GM10266 (cell line): ENCODE measurements at regions not wholly inside any gene's neighbourhood (a gene's known extent, or its start where the extent isn't known, plus 50 kb on each side); places are given as distances from the start of the nearest gene placed in this dataset.

Source experiments
- DNase-seq: peaks from one replicate; pipeline ENCODE4 v3.0.0; 2012; ENCODE audit errors: extremely low spot score
- TF ChIP-seq, protein P1 (sequence below): IDR thresholded peaks from 2 replicates; pipeline ENCODE4 v1.5.1; 2012; ENCODE audit warnings: mild to moderate bottlenecking, low read depth; ENCODE audit not compliant: control insufficient read depth, insufficient read depth; ENCODE audit errors: missing control alignments

DNA sequence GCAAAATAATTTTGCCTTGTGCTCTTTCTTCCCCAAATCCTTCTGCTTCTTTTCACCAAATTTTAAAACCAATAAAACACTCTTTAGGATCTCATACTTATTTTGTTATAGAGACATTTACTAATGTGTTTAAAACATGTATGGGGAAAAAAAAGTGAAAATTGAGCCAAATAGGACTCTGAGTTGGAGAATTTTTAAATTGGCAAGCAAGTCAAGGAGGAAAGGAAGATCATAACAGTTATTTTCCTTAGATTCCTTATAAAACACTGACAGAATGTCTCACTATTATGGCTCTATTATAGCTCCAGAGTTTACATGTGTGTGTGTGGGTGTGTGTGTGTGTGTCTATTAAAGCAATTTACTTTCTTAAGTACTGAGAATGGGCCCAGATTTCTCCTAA, 220.5 kb downstream of the SLC6A15 start:
- no peak for DNase-seq
- TF ChIP-seq, protein P1, sequence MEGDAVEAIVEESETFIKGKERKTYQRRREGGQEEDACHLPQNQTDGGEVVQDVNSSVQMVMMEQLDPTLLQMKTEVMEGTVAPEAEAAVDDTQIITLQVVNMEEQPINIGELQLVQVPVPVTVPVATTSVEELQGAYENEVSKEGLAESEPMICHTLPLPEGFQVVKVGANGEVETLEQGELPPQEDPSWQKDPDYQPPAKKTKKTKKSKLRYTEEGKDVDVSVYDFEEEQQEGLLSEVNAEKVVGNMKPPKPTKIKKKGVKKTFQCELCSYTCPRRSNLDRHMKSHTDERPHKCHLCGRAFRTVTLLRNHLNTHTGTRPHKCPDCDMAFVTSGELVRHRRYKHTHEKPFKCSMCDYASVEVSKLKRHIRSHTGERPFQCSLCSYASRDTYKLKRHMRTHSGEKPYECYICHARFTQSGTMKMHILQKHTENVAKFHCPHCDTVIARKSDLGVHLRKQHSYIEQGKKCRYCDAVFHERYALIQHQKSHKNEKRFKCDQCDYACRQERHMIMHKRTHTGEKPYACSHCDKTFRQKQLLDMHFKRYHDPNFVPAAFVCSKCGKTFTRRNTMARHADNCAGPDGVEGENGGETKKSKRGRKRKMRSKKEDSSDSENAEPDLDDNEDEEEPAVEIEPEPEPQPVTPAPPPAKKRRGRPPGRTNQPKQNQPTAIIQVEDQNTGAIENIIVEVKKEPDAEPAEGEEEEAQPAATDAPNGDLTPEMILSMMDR, result no peak

DNA sequence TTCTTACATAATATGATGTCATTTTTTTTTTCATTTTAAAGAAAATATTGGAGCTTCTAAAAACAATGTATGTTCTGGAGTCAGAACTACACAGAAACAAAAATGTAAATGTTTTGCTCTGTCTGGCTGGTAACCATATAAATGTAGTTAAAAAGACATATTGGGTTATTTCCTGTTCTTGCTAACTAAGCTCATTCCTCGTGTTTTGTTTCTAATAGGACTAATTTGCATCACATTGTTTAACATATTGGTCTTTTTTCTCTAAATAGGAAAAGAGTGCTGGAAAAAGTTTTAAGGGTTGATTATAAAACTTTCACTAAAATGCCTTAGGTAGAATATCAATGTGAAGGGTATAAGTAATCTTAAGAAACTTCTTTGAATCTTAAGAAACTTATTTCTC, 221.3 kb downstream of the SLC6A15 start:
- TF ChIP-seq, protein P1, result no peak
- no peak for DNase-seq

DNA sequence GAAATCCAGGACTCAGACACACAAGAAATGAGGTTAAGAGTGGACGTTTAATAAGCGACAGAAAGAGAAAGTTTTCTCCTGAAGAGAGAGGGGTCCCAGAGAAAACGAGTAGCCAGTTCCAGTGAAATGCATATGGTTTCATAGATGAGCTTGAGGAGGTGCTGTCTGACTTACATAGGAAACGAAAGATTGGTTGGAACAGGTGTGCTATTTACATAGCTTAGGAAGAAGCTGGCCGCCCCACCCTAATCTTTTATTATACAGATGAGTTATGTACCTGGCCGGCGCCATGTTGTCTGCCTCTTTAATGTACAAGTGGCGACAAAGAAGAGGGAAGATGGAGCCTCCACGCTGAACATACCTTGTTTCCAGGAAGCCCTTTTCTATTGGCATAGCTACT, 223.0 kb downstream of the SLC6A15 start:
- TF ChIP-seq, protein P1, result no peak
- DNase-seq, result no peak

DNA sequence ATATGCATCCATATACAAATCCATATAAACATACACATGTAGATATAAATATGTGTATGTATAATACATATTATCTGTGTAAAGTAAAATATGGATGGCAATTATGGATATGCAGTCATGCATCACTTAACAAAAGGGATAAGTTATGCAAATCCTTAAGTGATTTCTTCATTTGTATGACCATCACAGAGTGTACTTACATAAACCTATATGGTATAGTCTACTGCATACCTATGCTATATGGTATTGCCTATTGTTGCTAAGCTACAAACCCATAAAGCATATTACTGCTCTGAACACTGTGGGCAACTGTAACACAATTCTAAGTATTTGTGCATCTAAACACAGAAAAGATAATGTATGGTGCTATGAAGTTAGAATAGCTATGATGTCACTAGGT, 227.2 kb downstream of the SLC6A15 start:
- no peak for DNase-seq
- TF ChIP-seq, protein P1, result no peak

DNA sequence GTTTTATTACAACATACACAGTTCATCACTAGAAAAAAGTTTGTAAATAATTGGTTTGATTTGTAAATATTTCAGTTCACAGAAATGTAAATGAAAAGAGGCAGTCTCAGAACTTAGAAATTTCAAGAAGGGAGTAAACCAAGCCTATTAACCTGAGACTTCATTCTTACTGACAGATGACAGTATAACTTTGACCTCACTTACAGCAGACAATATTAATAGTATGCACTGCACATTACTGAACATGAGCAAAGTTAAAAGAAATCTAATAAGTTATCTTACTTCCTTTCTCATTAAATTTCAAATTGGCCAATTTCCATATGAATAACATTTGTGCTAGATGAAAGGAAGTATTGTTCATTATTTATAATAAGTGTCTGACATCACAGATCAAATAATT, 235.8 kb downstream of the SLC6A15 start:
- DNase-seq, result no peak
- TF ChIP-seq, protein P1, result no peak

DNA sequence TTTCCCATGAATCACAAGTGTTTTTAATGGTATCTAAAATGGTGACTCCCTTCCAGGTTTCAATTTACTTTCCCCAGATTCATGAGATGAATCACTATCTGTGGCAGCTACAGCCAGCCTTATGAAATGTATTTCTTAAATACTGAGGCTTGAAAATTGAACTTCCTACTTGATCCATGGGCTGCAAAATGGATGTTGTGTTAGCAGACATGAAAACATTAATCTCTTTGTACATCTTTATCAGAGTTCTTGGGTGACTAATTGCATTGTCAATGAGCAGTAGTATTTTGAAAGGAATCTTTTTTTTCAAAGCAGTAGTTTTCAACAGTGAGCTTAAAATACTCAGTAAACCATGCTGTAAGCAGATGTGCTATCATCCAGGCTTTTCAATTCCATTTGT, 250.8 kb downstream of the SLC6A15 start:
- TF ChIP-seq, protein P1, result no peak
- DNase-seq, result no peak

DNA sequence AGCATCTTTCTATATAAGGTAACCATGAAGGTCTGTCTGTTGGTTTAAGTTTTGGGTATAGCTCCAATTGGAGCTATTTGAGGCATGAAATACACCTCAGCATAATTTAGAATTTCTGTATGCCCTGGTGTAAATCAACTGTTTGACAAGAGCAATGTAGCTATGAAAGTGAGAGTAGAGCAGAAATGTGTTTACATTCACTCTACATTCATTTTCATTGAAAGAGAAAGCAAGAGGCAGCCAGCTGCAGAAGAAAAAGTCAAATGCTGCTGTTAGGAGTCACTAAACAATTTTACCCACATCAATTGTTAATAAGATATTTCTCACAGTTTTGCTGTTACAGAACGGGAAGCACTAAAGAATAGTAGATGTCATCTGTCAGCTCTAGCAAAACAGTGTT, 252.5 kb downstream of the SLC6A15 start:
- TF ChIP-seq, protein P1, result no peak
- DNase-seq, result no peak
